Mammary epithelial cell (primary cell): ENCODE measurements at regions not wholly inside any gene's neighbourhood (a gene's known extent, or its start where the extent isn't known, plus 50 kb on each side); places are given as distances from the start of the nearest gene placed in this dataset.

Experiments used
- EZH2 ChIP-seq: IDR thresholded peaks from 2 replicates; pipeline ENCODE4 v1.6.1; 2012; ENCODE audit warnings: low read length, inconsistent platforms, borderline replicate concordance
- TF ChIP-seq, protein P1 (sequence below), 2 donors: IDR thresholded peaks in 1 of 2; conservative IDR thresholded peaks in 1 of 2; 2 replicates each; pipeline ENCODE4 v1.5.1; 2011 to 2012; ENCODE audit warnings: inconsistent platforms in 2 of 2, low read length in 2 of 2, mild to moderate bottlenecking in 2 of 2, control low read depth in 1 of 2, low read depth in 1 of 2; ENCODE audit not compliant: insufficient read depth in 1 of 2; ENCODE audit errors: extremely low read depth in 1 of 2

DNA sequence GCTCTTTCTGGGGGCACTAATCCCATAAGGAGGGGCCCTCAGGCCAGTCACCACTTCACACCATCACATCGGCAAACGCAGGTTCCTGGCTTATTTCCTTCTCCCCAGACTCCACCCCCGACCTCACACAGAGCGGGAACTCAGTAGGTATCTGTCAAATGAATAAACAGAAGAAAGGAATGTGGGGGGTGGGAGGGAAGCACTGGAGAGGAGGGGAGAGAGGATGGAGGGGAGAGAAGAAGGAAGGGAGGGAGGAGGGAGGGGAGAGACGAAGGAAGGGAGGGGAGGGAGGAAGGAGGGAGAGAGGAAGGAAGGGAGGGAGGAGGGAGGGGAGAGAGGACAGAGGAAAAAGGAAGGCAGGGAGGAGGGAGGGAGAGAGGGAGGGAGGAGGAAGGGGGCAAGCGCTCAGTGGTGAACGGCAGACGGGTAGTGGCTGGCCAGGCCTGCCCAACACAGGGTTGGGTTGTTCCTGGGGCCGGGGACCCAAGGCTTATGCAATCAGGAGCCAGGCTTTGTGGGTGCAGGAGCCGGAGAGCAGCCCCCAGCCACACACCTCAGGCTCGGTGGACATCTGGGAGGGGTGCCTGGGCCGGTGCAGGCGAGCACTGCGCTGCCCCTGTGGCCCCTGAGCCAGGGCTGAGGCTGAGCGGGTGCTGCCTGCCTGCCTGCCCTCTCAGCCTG, 52.6 kb upstream of the FBRSL1 start:
- TF ChIP-seq, protein P1, sequence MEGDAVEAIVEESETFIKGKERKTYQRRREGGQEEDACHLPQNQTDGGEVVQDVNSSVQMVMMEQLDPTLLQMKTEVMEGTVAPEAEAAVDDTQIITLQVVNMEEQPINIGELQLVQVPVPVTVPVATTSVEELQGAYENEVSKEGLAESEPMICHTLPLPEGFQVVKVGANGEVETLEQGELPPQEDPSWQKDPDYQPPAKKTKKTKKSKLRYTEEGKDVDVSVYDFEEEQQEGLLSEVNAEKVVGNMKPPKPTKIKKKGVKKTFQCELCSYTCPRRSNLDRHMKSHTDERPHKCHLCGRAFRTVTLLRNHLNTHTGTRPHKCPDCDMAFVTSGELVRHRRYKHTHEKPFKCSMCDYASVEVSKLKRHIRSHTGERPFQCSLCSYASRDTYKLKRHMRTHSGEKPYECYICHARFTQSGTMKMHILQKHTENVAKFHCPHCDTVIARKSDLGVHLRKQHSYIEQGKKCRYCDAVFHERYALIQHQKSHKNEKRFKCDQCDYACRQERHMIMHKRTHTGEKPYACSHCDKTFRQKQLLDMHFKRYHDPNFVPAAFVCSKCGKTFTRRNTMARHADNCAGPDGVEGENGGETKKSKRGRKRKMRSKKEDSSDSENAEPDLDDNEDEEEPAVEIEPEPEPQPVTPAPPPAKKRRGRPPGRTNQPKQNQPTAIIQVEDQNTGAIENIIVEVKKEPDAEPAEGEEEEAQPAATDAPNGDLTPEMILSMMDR (conservative IDR thresholded peaks at IDR 0.05 in 1 of 2, IDR thresholded peaks at IDR 0.05 in 1 of 2; ENCODE audit: extremely low read depth in 1 of 2, insufficient read depth in 1 of 2, low read depth in 1 of 2, low read length in 2 of 2) = no peak
- no peak for TF ChIP-seq EZH2
